SK-N-SH (cell line): ENCODE measurements at regions not wholly inside any gene's neighbourhood (a gene's known extent, or its start where the extent isn't known, plus 50 kb on each side); places are given as distances from the start of the nearest gene placed in this dataset.

ENCODE experiments used
- CTCF ChIA-PET: fragments of 300-600, 350-600 bp; formaldehyde crosslinking; extraction: SDS; loops from one replicate; lab custom pipeline; 2021; lab: Yijun Ruan, JAX
- POLR2A ChIA-PET: fragments of 350-600 bp; sonication (Branson Sonifier 250); formaldehyde crosslinking; extraction: SDS; loops from one replicate; lab custom pipeline; 2020; ENCODE audit warnings: antibody characterized with exemption, inconsistent platforms; lab: Yijun Ruan, JAX
- DNase-seq: peaks from one replicate; pipeline ENCODE4 v3.0.0; 2012
- H2AFZ ChIP-seq: fragments of 200-600 bp; sonication (generic); 2 replicates; pipeline ENCODE4 v1.8.1; 2016; ENCODE audit warnings: antibody characterized with exemption, mild to moderate bottlenecking, low read depth
- H3F3A ChIP-seq: fragments of 200-600 bp; sonication (generic); replicated peaks from 2 replicates; pipeline ENCODE3; 2016; ENCODE audit warnings: antibody characterized with exemption, mild to moderate bottlenecking; ENCODE audit not compliant: insufficient read depth
- H3K27ac ChIP-seq, 2 experiments: fragments of 200-500 bp in 1 of 2; fragments of 200-600 bp in 1 of 2; sonication (Bioruptor generic) in 1 of 2; sonication (generic), shearing (Covaris generic) in 1 of 2; 2 replicates each; pipeline versions ENCODE4 v1.5.1 to v1.6.1; 2014 to 2016; ENCODE audit warnings: low read depth in 2 of 2, inconsistent platforms in 1 of 2, low read length in 1 of 2, mild to moderate bottlenecking in 1 of 2, mixed read lengths in 1 of 2
- H3K27me3 ChIP-seq: fragments of 200-600 bp; sonication (generic), shearing (Covaris generic); 2 replicates; pipeline ENCODE4 v1.6.1; 2016; ENCODE audit warnings: mixed run types; ENCODE audit not compliant: insufficient read depth
- H3K36me3 ChIP-seq, 2 experiments: fragments of 200-500 bp in 1 of 2; fragments of 200-600 bp in 1 of 2; sonication (Bioruptor generic) in 1 of 2; sonication (generic) in 1 of 2; replicated peaks in 1 of 2; 2 replicates each; pipeline versions ENCODE3 to v1.5.1; 2014 to 2016; ENCODE audit warnings: low read length in 1 of 2, mild to moderate bottlenecking in 1 of 2; ENCODE audit not compliant: insufficient read depth in 2 of 2, control insufficient read depth in 1 of 2
- H3K4me1 ChIP-seq, 2 experiments: fragments of 200-500 bp in 1 of 2; fragments of 200-600 bp in 1 of 2; sonication (Bioruptor generic) in 1 of 2; sonication (generic), shearing (Covaris generic) in 1 of 2; 2 replicates each; pipeline versions ENCODE4 v1.5.1 to v1.6.1; 2014 to 2016; ENCODE audit warnings: low read depth in 1 of 2, low read length in 1 of 2, mixed run types in 1 of 2; ENCODE audit not compliant: insufficient read depth in 2 of 2, control insufficient read depth in 1 of 2
- H3K4me2 ChIP-seq: fragments of 200-600 bp; sonication (generic), shearing (Covaris generic); 2 replicates; pipeline ENCODE4 v1.6.1; 2017; ENCODE audit warnings: mixed run types
- H3K4me3 ChIP-seq, 2 experiments: fragments of 200-500 bp in 1 of 2; fragments of 200-600 bp in 1 of 2; sonication (Bioruptor generic) in 1 of 2; sonication (generic), shearing (Covaris generic) in 1 of 2; 2 replicates each; pipeline versions ENCODE4 v1.5.1 to v1.8.1; 2014 to 2016; ENCODE audit warnings: low read depth in 2 of 2, inconsistent platforms in 1 of 2, low read length in 1 of 2, mild to moderate bottlenecking in 1 of 2, mixed read lengths in 1 of 2, moderate library complexity in 1 of 2
- H3K79me2 ChIP-seq: fragments of 200-600 bp; sonication (generic); 2 replicates; pipeline ENCODE4 v1.8.1; 2017; ENCODE audit warnings: mild to moderate bottlenecking; ENCODE audit not compliant: insufficient read depth
- H3K9ac ChIP-seq: fragments of 200-600 bp; sonication (generic); 2 replicates; pipeline ENCODE4 v1.6.1; 2017; ENCODE audit warnings: mixed run types
- H3K9me2 ChIP-seq: fragments of 200-600 bp; sonication (generic); 2 replicates; pipeline ENCODE4 v1.6.1; 2017; ENCODE audit warnings: mixed run types
- H3K9me3 ChIP-seq: fragments of 200-600 bp; sonication (generic); 2 replicates; pipeline ENCODE4 v1.6.1; 2017; ENCODE audit warnings: mixed run types, mild to moderate bottlenecking, moderate library complexity
- H4K20me1 ChIP-seq: fragments of 200-600 bp; sonication (generic); 2 replicates; pipeline ENCODE4 v1.6.1; 2017; ENCODE audit warnings: mild to moderate bottlenecking, mixed run types; ENCODE audit not compliant: insufficient read depth
- CTCF ChIP-seq: fragments of 200-600 bp; sonication (generic); IDR thresholded peaks from 2 replicates; pipeline ENCODE4 v1.6.1; 2017; ENCODE audit warnings: antibody characterized with exemption, mild to moderate bottlenecking, moderate library complexity
- FOXJ3 ChIP-seq: sonication (generic); formaldehyde crosslinking; IDR thresholded peaks from 2 replicates; pipeline ENCODE4 v1.5.1; 2020; ENCODE audit warnings: mild to moderate bottlenecking, missing genetic modification reagents
- FOXM1 ChIP-seq: IDR thresholded peaks from 2 replicates; pipeline ENCODE4 v1.4.0; 2012; ENCODE audit warnings: low read depth, mild to moderate bottlenecking
- MEF2A ChIP-seq: IDR thresholded peaks from 2 replicates; pipeline ENCODE4 v1.4.0; 2012; ENCODE audit warnings: low read depth, borderline replicate concordance
- POLR2AphosphoS5 ChIP-seq: IDR thresholded peaks from 2 replicates; pipeline ENCODE4 v1.6.1; 2012; ENCODE audit warnings: low read depth, low read length
- RAD21 ChIP-seq: IDR thresholded peaks from 2 replicates; pipeline ENCODE4 v1.6.1; 2012; ENCODE audit warnings: mild to moderate bottlenecking, low read length
- RXRA ChIP-seq: IDR thresholded peaks from 2 replicates; pipeline ENCODE4 v1.4.0; 2012; ENCODE audit warnings: low read depth, mild to moderate bottlenecking, borderline replicate concordance
- SMC3 ChIP-seq: IDR thresholded peaks from 2 replicates; pipeline ENCODE4 v1.6.1; 2012; ENCODE audit warnings: low read depth, low read length, improper control_type of control experiment
- USF1 ChIP-seq: IDR thresholded peaks from 2 replicates; pipeline ENCODE4 v1.4.0; 2012; ENCODE audit warnings: low read depth, borderline replicate concordance
- WGBS: methylation state at CpG from one replicate; pipeline ENCODE4 v1.1.6; 2017; ENCODE audit warnings: low lambda C conversion rate; 5-methylcytosine and 5-hydroxymethylcytosine counted together

DNA sequence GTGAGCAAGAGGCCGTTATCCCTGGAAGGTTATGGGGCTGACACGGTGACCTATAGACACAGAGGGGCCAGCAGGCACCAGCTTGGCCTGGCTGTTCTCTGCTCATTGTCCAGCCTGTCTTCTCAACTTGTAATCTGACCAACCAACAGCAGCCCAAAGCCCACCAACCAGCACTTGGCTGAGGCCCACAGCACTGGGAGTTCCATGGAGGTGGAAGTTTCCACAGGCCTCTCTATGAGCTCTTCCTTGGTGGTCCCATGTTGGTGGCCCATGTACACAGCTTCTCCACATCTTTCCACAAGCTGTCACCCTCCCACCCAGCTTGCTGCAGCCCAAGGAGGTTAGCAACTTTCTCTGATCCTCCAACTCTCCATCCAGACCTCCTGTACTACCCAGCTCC lies 56.2 kb upstream of the KLHL31 start:
- 32% methylated on average over 2 of the region's 2 CpGs for WGBS
- peaks cover 12% of the 10 kb centered on the region; the same call in 1 of the 2 replicates for H3K27me3 ChIP-seq

GRCh38 chr6:53718597-53719460 lies 53.3 kb upstream of the KLHL31 start:
- DNase-seq = peak; percentile 45

More for the DNA sequence above, 56.2 kb upstream of the KLHL31 start:
- Histone ChIP-seq H4K20me1 (no peaks in the 10 kb centered on the region), H3K4me1 (no peaks in the 10 kb centered on the region), H3K9me3 (no peaks in the 10 kb centered on the region), H3K79me2 (no peaks in the 10 kb centered on the region), H2AFZ (no peak overlapping the region), H3K9ac (no peak overlapping the region), H3F3A (no peaks in the 10 kb centered on the region), H3K9me2 (no peaks in the 10 kb centered on the region), H3K27ac (no peak overlapping the region), H3K36me3 (no peaks in the 10 kb centered on the region), H3K4me2 (no peak overlapping the region), H3K4me3 (no peak overlapping the region)
- no peak for DNase-seq
- CTCF ChIA-PET = interaction anchor here (1.0 to 10.5 kb wide), 3 partner anchors 13 to 227 kb away, joined by 3 to 159 read pairs (median 4); no protein-coding TSS in a partner anchor
- TF ChIP-seq MEF2A (no peak), SMC3 (no peak), FOXJ3 (CRISPR knock-in tag) (no peak), RXRA (no peak), FOXM1 (no peak)
- POLR2A ChIA-PET = no interaction called here

More at GRCh38 chr6:53718597-53719460, 53.3 kb upstream of the KLHL31 start:
- ChIA-PET POLR2A (interaction anchor here (0.7 kb wide), 1 partner anchor 174 kb away, joined by 3 read pairs; the partner anchor contains the start of gene GCLC), CTCF (interaction anchor here (0.5 to 4.0 kb wide), 47 partner anchors 9 to 420 kb away, joined by 3 to 76 read pairs (median 4); partner anchors contain the start of gene KLHL31)
- peaks cover 37% of the 10 kb centered on the region; the same call in 1 of the 2 replicates for H3K27me3 ChIP-seq
- H3F3A ChIP-seq = no peaks in the 10 kb centered on the region
- H3K9me3 ChIP-seq = no peaks in the 10 kb centered on the region
- H4K20me1 ChIP-seq = no peaks in the 10 kb centered on the region
- H3K27ac ChIP-seq = no peak overlapping the region
- TF ChIP-seq RAD21 (peak; percentile 54), SMC3 (peak; percentile 33; the same call in 1 of the 2 replicates), CTCF (peak; percentile 84), USF1 (no peak), POLR2AphosphoS5 (no peak)
- H3K9ac ChIP-seq = no peak overlapping the region
- H2AFZ ChIP-seq = no peak overlapping the region
- no peaks in the 10 kb centered on the region for H3K36me3 ChIP-seq
- H3K9me2 ChIP-seq = no peaks in the 10 kb centered on the region
- no peak overlapping the region for H3K4me2 ChIP-seq
- H3K79me2 ChIP-seq = no peaks in the 10 kb centered on the region
- WGBS = 35% methylated on average over 9 of the region's 9 CpGs
- H3K4me1 ChIP-seq = no peaks in the 10 kb centered on the region
- no peak overlapping the region; a peak in 1 of 4 replicates for H3K4me3 ChIP-seq
